SHP77 treated with DMSO at 0.1 percent for 48 hours (cell line): ENCODE measurements at regions not wholly inside any gene's neighbourhood (a gene's known extent, or its start where the extent isn't known, plus 50 kb on each side); places are given as distances from the start of the nearest gene placed in this dataset.
A peak's percentile ranks its signal among the peaks of the same experiment; 100 is the strongest.
"Not testable (repeated sequence)": the region's sequence is repeated elsewhere in the genome, so short reads cannot be mapped to it uniquely, and the experiment has no call there.

Source experiments
- DNase-seq: peaks from one replicate; lab custom pipeline; 2025; lab: John Stamatoyannopoulos, UW

GRCh38 chr5:81829242-81829641 lies 78.3 kb upstream of the SSBP2 start:
- no peak for DNase-seq

- no peak for DNase-seq
Measured at GRCh38 chr5:81827500-81827899, 76.6 kb upstream of the SSBP2 start.

- no peak for DNase-seq
Measured at GRCh38 chr5:81826128-81826527, 75.2 kb upstream of the SSBP2 start.

GRCh38 chr5:81825237-81825636 lies 74.3 kb upstream of the SSBP2 start:
- peak; percentile 72 for DNase-seq

GRCh38 chr5:81823736-81824135 lies 72.8 kb upstream of the SSBP2 start:
- not testable (repeated sequence) for DNase-seq

- no peak for DNase-seq
Measured at GRCh38 chr5:81820863-81821262, 70.0 kb upstream of the SSBP2 start.

- no peak for DNase-seq
Measured at GRCh38 chr5:81820318-81820636, 69.4 kb upstream of the SSBP2 start.

- no peak for DNase-seq
Measured at GRCh38 chr5:81819556-81820317, 68.8 kb upstream of the SSBP2 start.

- no peak for DNase-seq
Measured at GRCh38 chr5:81817980-81818379, 67.1 kb upstream of the SSBP2 start.

- no peak for DNase-seq
Measured at GRCh38 chr5:81817086-81817485, 66.2 kb upstream of the SSBP2 start.

- DNase-seq: no peak
Measured at GRCh38 chr5:81815321-81815720, 64.4 kb upstream of the SSBP2 start.

- DNase-seq: no peak
Measured at GRCh38 chr5:81808106-81808505, 57.2 kb upstream of the SSBP2 start.

- DNase-seq: no peak
Measured at GRCh38 chr5:81805086-81805485, 54.2 kb upstream of the SSBP2 start.

GRCh38 chr5:81803812-81804211 lies 52.9 kb upstream of the SSBP2 start:
- DNase-seq: no peak

- DNase-seq: no peak
Measured at GRCh38 chr5:81802625-81803024, 51.7 kb upstream of the SSBP2 start.

- DNase-seq: no peak
Measured at GRCh38 chr5:81802020-81802419, 51.1 kb upstream of the SSBP2 start.

GRCh38 chr5:81800797-81801196 lies 49.9 kb upstream of the SSBP2 start:
- DNase-seq: no peak
